GM12891 (cell line): ENCODE measurements at regions not wholly inside any gene's neighbourhood (a gene's known extent, or its start where the extent isn't known, plus 50 kb on each side); places are given as distances from the start of the nearest gene placed in this dataset.

ENCODE experiments used
- DNase-seq: peaks from one replicate; pipeline ENCODE4 v3.0.0; 2011; ENCODE audit warnings: low spot score; ENCODE audit not compliant: insufficient read length
- FAIRE-seq: peaks from 2 replicates; lab custom pipeline; 2011; peaks lifted over from hg19 to GRCh38; lab: Jason Lieb, UNC
- PAX5 ChIP-seq: IDR thresholded peaks from 2 replicates; pipeline ENCODE4 v1.6.1; 2011; ENCODE audit warnings: low read length, moderate library complexity, mild to moderate bottlenecking; ENCODE audit not compliant: insufficient read depth, severe bottlenecking
- POLR2A ChIP-seq: IDR thresholded peaks from 2 replicates; pipeline ENCODE4 v1.6.1; 2011; ENCODE audit warnings: low read depth, low read length, control low read depth
- POLR2AphosphoS5 ChIP-seq: IDR thresholded peaks from 2 replicates; pipeline ENCODE4 v1.6.1; 2011; ENCODE audit warnings: low read depth, low read length, control low read depth
- POU2F2 ChIP-seq: IDR thresholded peaks from 2 replicates; pipeline ENCODE4 v1.6.1; 2011; ENCODE audit warnings: low read depth, mild to moderate bottlenecking, control low read depth, low read length, moderate library complexity
- SPI1 ChIP-seq: IDR thresholded peaks from 2 replicates; pipeline ENCODE4 v1.6.1; 2011; ENCODE audit warnings: low read depth, low read length, control low read depth
- TAF1 ChIP-seq: IDR thresholded peaks from 2 replicates; pipeline ENCODE4 v1.6.1; 2011; ENCODE audit warnings: low read depth, low read length, control low read depth

GRCh38 chr4:11197631-11198341 is 230.9 kb downstream of the HS3ST1 start:
- TF ChIP-seq PAX5 (no peak), POU2F2 (no peak), POLR2A (no peak), POLR2AphosphoS5 (no peak)
- FAIRE-seq (no peak), DNase-seq (no peak)

DNA sequence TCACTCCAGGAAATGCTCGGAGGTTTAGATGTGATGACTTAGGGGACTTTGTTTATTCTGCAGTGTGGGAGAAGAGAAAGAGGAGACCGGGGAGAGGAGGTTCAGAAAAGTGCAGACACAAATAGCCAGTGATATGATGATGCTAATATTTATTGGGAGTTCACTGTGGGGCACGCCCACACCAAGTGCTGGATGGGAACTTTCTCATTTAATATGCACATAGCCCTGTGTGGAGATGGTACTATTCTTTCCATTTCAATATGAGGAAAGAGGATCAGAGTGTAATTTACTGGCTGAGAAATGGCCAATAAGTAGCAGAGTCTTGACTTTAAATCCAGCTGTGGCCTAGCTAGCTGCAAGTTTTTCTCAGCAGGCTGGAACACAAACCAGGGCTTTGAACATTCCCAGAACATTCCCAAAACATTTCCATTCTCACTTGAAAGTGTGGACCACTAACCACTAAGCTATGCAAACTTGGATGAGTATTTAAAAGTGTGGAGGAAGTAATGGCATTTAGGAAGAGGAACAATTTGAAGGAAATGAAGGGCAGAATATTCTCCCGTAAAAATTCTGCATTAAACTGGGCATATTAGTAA is 231.7 kb downstream of the HS3ST1 start:
- TF ChIP-seq POLR2A: no peak
- no peak for TF ChIP-seq POU2F2
- TF ChIP-seq POLR2AphosphoS5: no peak
- TF ChIP-seq SPI1: no peak
- TF ChIP-seq PAX5: no peak
- TF ChIP-seq TAF1: no peak
- no peak for DNase-seq
- no peak for FAIRE-seq

DNA sequence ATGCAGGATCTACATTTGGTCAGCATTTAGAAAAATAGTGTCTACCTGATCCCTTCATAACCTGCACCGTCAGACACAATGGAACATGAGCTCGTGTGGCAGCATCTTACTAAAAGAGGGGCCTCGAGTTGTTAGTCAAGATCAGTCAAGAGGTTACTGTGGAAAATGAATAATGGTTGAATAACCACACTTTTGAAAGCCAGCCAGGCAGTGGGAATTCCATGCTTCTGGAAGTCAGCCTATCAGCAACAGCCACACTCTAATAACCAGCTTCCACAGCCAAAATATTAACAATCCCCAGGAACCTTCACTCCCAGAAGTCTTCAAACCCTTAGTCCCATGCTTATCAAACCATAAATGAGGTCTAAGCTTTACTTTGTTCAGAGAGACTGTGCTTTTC is 234.3 kb downstream of the HS3ST1 start:
- no peak for FAIRE-seq
- no peak for DNase-seq
- no peak for TF ChIP-seq POLR2AphosphoS5
- TF ChIP-seq POLR2A: no peak
- TF ChIP-seq SPI1: no peak
- no peak for TF ChIP-seq POU2F2
- no peak for TF ChIP-seq PAX5
- TF ChIP-seq TAF1: no peak

DNA sequence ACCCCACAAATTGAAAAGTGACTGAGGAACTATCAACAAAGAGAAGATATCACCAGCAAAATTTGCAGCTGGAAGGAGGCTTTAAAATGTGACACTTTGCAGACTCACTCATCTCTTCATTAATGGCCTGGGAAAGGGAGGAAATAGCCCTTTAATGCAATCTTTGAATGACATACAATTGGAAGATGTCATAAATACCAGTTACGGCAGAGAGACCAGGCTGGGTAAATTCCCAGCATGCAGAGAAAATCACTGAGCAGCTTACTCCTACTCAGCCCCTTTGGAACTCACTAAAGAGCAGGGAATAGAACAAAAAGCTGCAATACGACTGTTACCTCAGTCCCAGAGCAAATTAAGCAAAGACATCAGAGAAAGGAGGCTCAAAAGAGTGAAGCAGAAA is 238.9 kb downstream of the HS3ST1 start:
- DNase-seq: no peak
- FAIRE-seq: no peak
- TF ChIP-seq TAF1 (no peak), POU2F2 (no peak), POLR2AphosphoS5 (no peak), SPI1 (no peak), PAX5 (no peak), POLR2A (no peak)

DNA sequence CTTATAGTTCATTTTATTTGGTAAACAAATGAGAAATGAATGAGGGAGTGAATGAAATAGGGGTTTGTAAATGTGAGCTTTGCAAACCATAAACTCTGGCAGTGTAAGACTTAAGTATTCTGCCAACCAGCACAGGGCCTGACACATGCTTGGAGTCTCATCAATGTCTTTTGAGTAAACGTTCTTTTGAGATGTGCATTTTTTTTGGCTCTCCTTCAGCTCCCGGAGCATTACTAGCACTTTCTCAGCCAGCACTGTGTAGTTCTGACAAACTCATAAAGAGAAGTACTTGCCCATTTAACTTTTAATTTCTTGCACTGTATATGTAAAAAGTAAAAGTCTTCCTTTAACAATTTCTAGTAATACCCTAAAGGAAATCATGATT is 245.3 kb downstream of the HS3ST1 start:
- FAIRE-seq (no peak), DNase-seq (no peak)
- TF ChIP-seq POU2F2: no peak
- TF ChIP-seq POLR2AphosphoS5: no peak
- no peak for TF ChIP-seq SPI1
- TF ChIP-seq POLR2A: no peak
- TF ChIP-seq TAF1: no peak
- no peak for TF ChIP-seq PAX5

DNA sequence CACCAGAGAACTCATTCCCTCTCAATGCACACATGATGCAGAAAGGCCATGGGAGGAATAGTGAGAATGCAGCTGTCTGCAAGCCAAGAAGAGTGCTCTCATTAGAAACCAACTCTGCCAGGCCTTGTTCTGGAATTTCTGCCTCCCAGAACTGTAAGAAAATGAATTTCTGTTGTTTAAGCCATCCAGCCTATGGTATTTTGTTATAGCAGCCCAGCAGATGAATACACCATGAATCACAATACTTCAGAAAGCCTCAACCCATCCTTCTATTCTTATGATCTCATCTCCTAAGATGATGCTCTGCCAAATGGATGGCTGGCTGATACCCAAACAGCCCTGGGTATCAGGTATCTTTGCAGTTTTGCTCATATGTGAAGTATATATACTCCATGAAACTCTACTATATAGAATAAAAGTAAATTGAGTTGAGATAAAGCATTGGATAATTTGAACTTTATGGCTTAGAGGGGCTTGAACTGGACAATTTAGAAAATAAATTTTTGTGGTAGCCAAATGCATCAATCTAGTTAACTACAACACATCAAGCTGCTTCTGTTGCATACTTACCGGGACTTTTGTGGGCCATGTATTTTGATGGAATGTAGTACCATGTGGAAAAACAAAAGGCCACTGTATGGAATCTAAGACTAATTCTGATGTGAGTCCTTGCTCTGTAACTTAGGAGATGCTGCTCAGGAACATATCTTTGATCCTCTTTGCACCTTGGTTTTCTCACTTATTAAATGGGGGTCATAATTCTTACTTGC is 245.9 kb downstream of the HS3ST1 start:
- TF ChIP-seq SPI1 (no peak), TAF1 (no peak), POU2F2 (no peak), PAX5 (no peak), POLR2A (no peak), POLR2AphosphoS5 (no peak)
- DNase-seq: no peak
- FAIRE-seq: no peak

GRCh38 chr4:11182031-11182430 is 246.7 kb downstream of the HS3ST1 start:
- TF ChIP-seq SPI1: no peak
- TF ChIP-seq POLR2AphosphoS5: no peak
- TF ChIP-seq TAF1: no peak
- no peak for TF ChIP-seq POU2F2
- TF ChIP-seq PAX5: no peak
- no peak for TF ChIP-seq POLR2A
- no peak for DNase-seq
- no peak for FAIRE-seq

DNA sequence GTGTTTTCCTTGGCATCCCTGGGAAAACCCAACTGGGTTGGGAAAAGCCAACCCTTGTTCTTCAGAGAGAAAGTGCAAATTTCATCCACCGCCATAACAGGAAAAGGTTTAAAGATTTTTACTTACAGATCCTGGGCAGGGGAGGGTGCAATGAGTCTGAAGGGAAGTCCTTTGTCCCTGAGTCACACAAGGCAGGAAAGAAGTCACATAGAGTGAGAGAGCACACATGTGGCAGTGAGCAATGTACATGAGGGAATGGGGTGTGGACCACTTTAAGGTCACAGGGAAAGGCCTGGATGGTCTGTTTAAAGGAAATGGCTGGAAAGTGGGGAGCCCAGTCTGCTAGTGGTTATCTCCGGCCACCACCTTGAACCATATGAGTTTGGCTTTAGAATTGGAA is 248.9 kb downstream of the HS3ST1 start:
- TF ChIP-seq POLR2A (no peak), TAF1 (no peak), POLR2AphosphoS5 (no peak), SPI1 (no peak), PAX5 (no peak), POU2F2 (no peak)
- FAIRE-seq (no peak), DNase-seq (no peak)

DNA sequence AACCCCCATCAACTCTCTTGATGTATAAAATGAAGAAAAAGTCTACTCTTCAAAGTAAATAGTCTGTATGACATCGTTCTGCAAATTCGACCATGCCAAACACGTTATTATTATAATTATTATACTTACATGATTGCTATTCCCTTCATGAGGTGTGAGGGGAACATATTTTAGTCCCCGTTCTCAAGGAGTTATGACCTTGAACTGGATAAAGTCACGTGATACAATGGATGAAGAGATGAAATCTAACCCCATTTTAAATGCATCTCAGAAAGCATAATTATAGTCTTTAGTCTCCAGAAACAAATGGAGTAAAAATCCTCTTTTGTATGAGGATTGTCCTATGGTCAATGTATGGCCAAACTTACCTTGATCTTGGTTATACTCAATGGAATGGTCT is 250.3 kb downstream of the HS3ST1 start:
- no peak for FAIRE-seq
- DNase-seq: no peak
- TF ChIP-seq TAF1: no peak
- no peak for TF ChIP-seq PAX5
- no peak for TF ChIP-seq POLR2AphosphoS5

- TF ChIP-seq POLR2AphosphoS5 (no peak), SPI1 (no peak), POLR2A (no peak)
These were observed 253.3 kb downstream of the HS3ST1 start for GRCh38 chr4:11175374-11175773.

More at GRCh38 chr4:11175374-11175773, 253.3 kb downstream of the HS3ST1 start:
- FAIRE-seq (no peak), DNase-seq (no peak)
